SK-N-SH treated with all-trans-retinoic acid at 6 μM for 48 hours (cell line): ENCODE measurements at regions not wholly inside any gene's neighbourhood (a gene's known extent, or its start where the extent isn't known, plus 50 kb on each side); places are given as distances from the start of the nearest gene placed in this dataset.
"Not testable (repeated sequence)": the region's sequence is repeated elsewhere in the genome, so short reads cannot be mapped to it uniquely, and the experiment has no call there.

Experiments used
- ATAC-seq: fragments of 200-7000 bp; cut with Tn5 transposase; 3 replicates; pipeline ENCODE4 v1.9.1; 2020; ENCODE audit warnings: mild to moderate bottlenecking, moderate library complexity
- ARNTL ChIP-seq: fragments of 450-650 bp; formaldehyde crosslinking; IDR thresholded peaks from 2 replicates; pipeline ENCODE4 v1.5.0; 2020; ENCODE audit warnings: low read depth, mild to moderate bottlenecking, moderate library complexity, borderline replicate concordance
- BACH2 ChIP-seq: fragments of 250-450 bp; sonication (Bioruptor Pico); IDR thresholded peaks from 2 replicates; pipeline ENCODE4 v1.9.0; 2021; ENCODE audit warnings: mild to moderate bottlenecking, borderline replicate concordance
- CREB5 ChIP-seq: fragments of 250-450 bp; sonication (Bioruptor Pico); IDR thresholded peaks from 2 replicates; pipeline ENCODE4 v1.5.1; 2020; ENCODE audit warnings: low read depth, mild to moderate bottlenecking, moderate library complexity
- CSDC2 ChIP-seq: fragments of 250-450 bp; sonication (Bioruptor Pico); IDR thresholded peaks from 2 replicates; pipeline ENCODE4 v1.5.0; 2020; ENCODE audit warnings: mild to moderate bottlenecking, moderate library complexity
- CSRNP3 ChIP-seq: fragments of 250-450 bp; sonication (Bioruptor Pico); IDR thresholded peaks from 2 replicates; pipeline ENCODE4 v1.5.1; 2021; ENCODE audit warnings: mild to moderate bottlenecking, moderate library complexity
- ESRRG ChIP-seq: fragments of 250-450 bp; sonication (Bioruptor Pico); IDR thresholded peaks from 2 replicates; pipeline ENCODE4 v1.6.1; 2021; ENCODE audit warnings: mild to moderate bottlenecking
- ISL1 ChIP-seq: fragments of 250-450 bp; sonication (Bioruptor Pico); IDR thresholded peaks from 2 replicates; pipeline ENCODE4 v2.1.2; 2022; ENCODE audit warnings: mild to moderate bottlenecking, moderate library complexity
- PATZ1 ChIP-seq: fragments of 250-450 bp; sonication (Bioruptor Pico); IDR thresholded peaks from 2 replicates; pipeline ENCODE4 v1.8.0; 2020; ENCODE audit warnings: mild to moderate bottlenecking, moderate library complexity, borderline replicate concordance
- POU6F1 ChIP-seq: fragments of 250-450 bp; sonication (Bioruptor Pico); IDR thresholded peaks from 2 replicates; pipeline ENCODE4 v1.8.0; 2021; ENCODE audit warnings: low read depth, mild to moderate bottlenecking, moderate library complexity, borderline replicate concordance
- PPARA ChIP-seq: fragments of 250-450 bp; sonication (Bioruptor Pico); IDR thresholded peaks from 2 replicates; pipeline ENCODE4 v1.5.0; 2020; ENCODE audit warnings: mild to moderate bottlenecking, borderline replicate concordance
- RARB ChIP-seq: fragments of 250-450 bp; sonication (Bioruptor Pico); IDR thresholded peaks from 2 replicates; pipeline ENCODE4 v1.8.0; 2021; ENCODE audit warnings: mild to moderate bottlenecking, moderate library complexity
- SNAI2 ChIP-seq: fragments of 250-450 bp; sonication (Bioruptor Pico); IDR thresholded peaks from 2 replicates; pipeline ENCODE4 v1.5.0; 2020; ENCODE audit warnings: mild to moderate bottlenecking, moderate library complexity
- TCF4 ChIP-seq: fragments of 250-450 bp; sonication (Bioruptor Pico); IDR thresholded peaks from 2 replicates; pipeline ENCODE4 v1.8.0; 2021; ENCODE audit warnings: mild to moderate bottlenecking, moderate library complexity, borderline replicate concordance
- TOX ChIP-seq: fragments of 250-450 bp; sonication (Bioruptor Pico); IDR thresholded peaks from 2 replicates; pipeline ENCODE4 v1.8.0; 2021; ENCODE audit warnings: mild to moderate bottlenecking, moderate library complexity, borderline replicate concordance
- TSHZ2 ChIP-seq: fragments of 250-450 bp; sonication (Bioruptor Pico); IDR thresholded peaks from 2 replicates; pipeline ENCODE4 v1.5.0; 2020; ENCODE audit warnings: mild to moderate bottlenecking, moderate library complexity
- ZC3H10 ChIP-seq: fragments of 250-450 bp; sonication (Bioruptor Pico); IDR thresholded peaks from 2 replicates; pipeline ENCODE4 v1.5.1; 2021; ENCODE audit warnings: mild to moderate bottlenecking, moderate library complexity
- ZFP3 ChIP-seq: fragments of 250-450 bp; sonication (Bioruptor Pico); IDR thresholded peaks from 2 replicates; pipeline ENCODE4 v1.5.0; 2020; ENCODE audit warnings: mild to moderate bottlenecking, moderate library complexity
- ZNF565 ChIP-seq: fragments of 450-650 bp; formaldehyde crosslinking; conservative IDR thresholded peaks from 2 replicates; pipeline ENCODE4 v1.5.0; 2020; ENCODE audit warnings: low read depth, mild to moderate bottlenecking, moderate library complexity
- ZNF70 ChIP-seq: fragments of 450-650 bp; formaldehyde crosslinking; IDR thresholded peaks from 2 replicates; pipeline ENCODE4 v1.5.0; 2020; ENCODE audit warnings: mild to moderate bottlenecking, moderate library complexity

- ATAC-seq: no peak
- TF ChIP-seq ZNF70 (no peak), ZNF565 (CRISPR knock-in tag) (no peak), PATZ1 (CRISPR knock-in tag) (no peak), TOX (CRISPR knock-in tag) (no peak), TCF4 (CRISPR knock-in tag) (no peak), CREB5 (CRISPR knock-in tag) (no peak), POU6F1 (CRISPR knock-in tag) (no peak), BACH2 (no peak)
- TF ChIP-seq, all 23 proteins: peak for 0
Measured at GRCh38 chr6:109875973-109876372, 102.1 kb upstream of the GPR6 start.

- no peak for TF ChIP-seq TCF4 (CRISPR knock-in tag)
- no peak for TF ChIP-seq SNAI2 (CRISPR knock-in tag)
- no peak for TF ChIP-seq ISL1
- no peak for TF ChIP-seq TOX (CRISPR knock-in tag)
- ATAC-seq: no peak
Measured at GRCh38 chr6:109877028-109878004, 100.8 kb upstream of the GPR6 start.

GRCh38 chr6:109878005-109878690 lies 100.0 kb upstream of the GPR6 start:
- not testable (repeated sequence) for ATAC-seq

GRCh38 chr6:109879081-109879480 lies 99.0 kb upstream of the GPR6 start:
- not testable (repeated sequence) for ATAC-seq

- no peak for ATAC-seq
- TF ChIP-seq BACH2 (no peak), ISL1 (no peak), PPARA (no peak), TSHZ2 (CRISPR knock-in tag) (no peak), ZNF70 (no peak), ESRRG (CRISPR knock-in tag) (no peak), RARB (CRISPR knock-in tag) (no peak), CSRNP3 (CRISPR knock-in tag) (no peak), ZFP3 (CRISPR knock-in tag) (no peak), POU6F1 (CRISPR knock-in tag) (no peak), ZC3H10 (CRISPR knock-in tag) (no peak), CSDC2 (CRISPR knock-in tag) (no peak), ARNTL (no peak), TOX (CRISPR knock-in tag) (no peak)
Measured at GRCh38 chr6:109879521-109879920, 98.6 kb upstream of the GPR6 start.

- not testable (repeated sequence) for ATAC-seq
Measured at GRCh38 chr6:109881069-109881468, 97.0 kb upstream of the GPR6 start.

- not testable (repeated sequence) for ATAC-seq
Measured at GRCh38 chr6:109881953-109882490, 96.1 kb upstream of the GPR6 start.
